KOPT-K1 (cell line): ENCODE measurements at regions not wholly inside any gene's neighbourhood (a gene's known extent, or its start where the extent isn't known, plus 50 kb on each side); places are given as distances from the start of the nearest gene placed in this dataset.
"Not testable (repeated sequence)": the region's sequence is repeated elsewhere in the genome, so short reads cannot be mapped to it uniquely, and the experiment has no call there.

ENCODE experiments used
- H3K27ac ChIP-seq: fragments of 200-600 bp; sonication (generic); 2 replicates; pipeline ENCODE4 v1.5.1; 2016; ENCODE audit warnings: antibody characterized with exemption, mild to moderate bottlenecking, low read depth, low read length; ENCODE audit not compliant: poor library complexity, severe bottlenecking
- H3K36me3 ChIP-seq: fragments of 200-600 bp; sonication (generic); 2 replicates; pipeline ENCODE4 v1.5.1; 2017; ENCODE audit warnings: antibody characterized with exemption, mild to moderate bottlenecking, low read length, moderate library complexity; ENCODE audit not compliant: insufficient read depth
- H3K9me3 ChIP-seq: fragments of 200-600 bp; sonication (generic); 2 replicates; pipeline ENCODE4 v1.5.1; 2017; ENCODE audit warnings: antibody characterized with exemption, low read length, mild to moderate bottlenecking; ENCODE audit not compliant: insufficient read depth, poor library complexity, severe bottlenecking

- Histone ChIP-seq H3K36me3 (no peaks in the 10 kb centered on the region), H3K9me3 (no peaks in the 10 kb centered on the region), H3K27ac (no peak overlapping the region)
These were observed 428.9 kb upstream of the B3GAT1 start for GRCh38 chr11:134840945-134841344.

GRCh38 chr11:134840165-134840564, 428.1 kb upstream of the B3GAT1 start:
- H3K27ac ChIP-seq, H3K9me3 ChIP-seq, H3K36me3 ChIP-seq: not testable (repeated sequence)

GRCh38 chr11:134838708-134839107, 426.7 kb upstream of the B3GAT1 start:
- no peaks in the 10 kb centered on the region for H3K9me3 ChIP-seq
- H3K36me3 ChIP-seq: no peaks in the 10 kb centered on the region
- no peak overlapping the region for H3K27ac ChIP-seq

GRCh38 chr11:134837887-134838232, 425.8 kb upstream of the B3GAT1 start:
- Histone ChIP-seq H3K36me3 (no peaks in the 10 kb centered on the region), H3K9me3 (no peaks in the 10 kb centered on the region), H3K27ac (no peak overlapping the region)

- Histone ChIP-seq H3K9me3 (no peaks in the 10 kb centered on the region), H3K27ac (no peak overlapping the region), H3K36me3 (no peaks in the 10 kb centered on the region)
These were observed 425.3 kb upstream of the B3GAT1 start for GRCh38 chr11:134837166-134837886.

GRCh38 chr11:134836561-134836960, 424.5 kb upstream of the B3GAT1 start:
- Histone ChIP-seq H3K36me3 (no peaks in the 10 kb centered on the region), H3K9me3 (no peaks in the 10 kb centered on the region), H3K27ac (no peak overlapping the region)

- Histone ChIP-seq H3K36me3 (no peaks in the 10 kb centered on the region), H3K27ac (no peak overlapping the region), H3K9me3 (no peaks in the 10 kb centered on the region)
These were observed 423.5 kb upstream of the B3GAT1 start for GRCh38 chr11:134835561-134835960.

GRCh38 chr11:134830312-134830711, 418.3 kb upstream of the B3GAT1 start:
- H3K27ac ChIP-seq: no peak overlapping the region
- H3K9me3 ChIP-seq: peaks cover 6% of the 10 kb centered on the region
- no peaks in the 10 kb centered on the region for H3K36me3 ChIP-seq

- Histone ChIP-seq H3K9me3 (no peaks in the 10 kb centered on the region), H3K36me3 (no peaks in the 10 kb centered on the region), H3K27ac (no peak overlapping the region)
These were observed 411.9 kb upstream of the B3GAT1 start for GRCh38 chr11:134823970-134824369.

- Histone ChIP-seq H3K36me3 (no peaks in the 10 kb centered on the region), H3K27ac (no peak overlapping the region), H3K9me3 (no peaks in the 10 kb centered on the region)
These were observed 410.9 kb upstream of the B3GAT1 start for GRCh38 chr11:134822897-134823296.

GRCh38 chr11:134821422-134821821, 409.4 kb upstream of the B3GAT1 start:
- no peaks in the 10 kb centered on the region for H3K9me3 ChIP-seq
- no peak overlapping the region for H3K27ac ChIP-seq
- no peaks in the 10 kb centered on the region for H3K36me3 ChIP-seq

GRCh38 chr11:134819041-134819440, 407.0 kb upstream of the B3GAT1 start:
- no peaks in the 10 kb centered on the region for H3K9me3 ChIP-seq
- H3K36me3 ChIP-seq: no peaks in the 10 kb centered on the region
- H3K27ac ChIP-seq: no peak overlapping the region

GRCh38 chr11:134818516-134818915, 406.5 kb upstream of the B3GAT1 start:
- no peak overlapping the region for H3K27ac ChIP-seq
- H3K9me3 ChIP-seq: no peaks in the 10 kb centered on the region
- no peaks in the 10 kb centered on the region for H3K36me3 ChIP-seq

- H3K27ac ChIP-seq: no peak overlapping the region
- H3K9me3 ChIP-seq: no peaks in the 10 kb centered on the region
- no peaks in the 10 kb centered on the region for H3K36me3 ChIP-seq
These were observed 403.4 kb upstream of the B3GAT1 start for GRCh38 chr11:134815404-134815803.

GRCh38 chr11:134807997-134808396, 396.0 kb upstream of the B3GAT1 start:
- Histone ChIP-seq H3K9me3 (no peaks in the 10 kb centered on the region), H3K36me3 (no peaks in the 10 kb centered on the region), H3K27ac (no peak overlapping the region)

- Histone ChIP-seq H3K27ac (no peak overlapping the region), H3K36me3 (no peaks in the 10 kb centered on the region), H3K9me3 (no peaks in the 10 kb centered on the region)
These were observed 390.6 kb upstream of the B3GAT1 start for GRCh38 chr11:134802598-134802997.
